HL-60 (cell line): ENCODE measurements at regions not wholly inside any gene's neighbourhood (a gene's known extent, or its start where the extent isn't known, plus 50 kb on each side); places are given as distances from the start of the nearest gene placed in this dataset.

Experiments used
- DNase-seq, 2 experiments: peaks; one replicate each; pipeline ENCODE4 v3.0.0-alpha.2; 2010 to 2020; ENCODE audit warnings: low read depth in 1 of 2, low spot score in 1 of 2
- H3K27ac ChIP-seq: fragments of 250-450 bp; sonication (Bioruptor Pico); replicated peaks from 2 replicates; pipeline ENCODE4 v1.5.1; 2020; ENCODE audit warnings: mild to moderate bottlenecking, moderate library complexity
- H3K27me3 ChIP-seq: fragments of 250-450 bp; sonication (Bioruptor Pico); 2 replicates; pipeline ENCODE4 v1.5.1; 2021; ENCODE audit warnings: mild to moderate bottlenecking, moderate library complexity; ENCODE audit not compliant: insufficient read depth, poor library complexity, severe bottlenecking
- H3K4me3 ChIP-seq: replicated peaks from 2 replicates; pipeline ENCODE4 v1.5.1; 2011; ENCODE audit warnings: mild to moderate bottlenecking, control low read depth, low read length; ENCODE audit not compliant: insufficient read depth
- GABPA ChIP-seq: IDR thresholded peaks from 2 replicates; pipeline ENCODE4 v1.6.1; 2012; ENCODE audit warnings: low read depth
- POLR2AphosphoS5 ChIP-seq: IDR thresholded peaks from 2 replicates; pipeline ENCODE4 v1.6.1; 2012; ENCODE audit warnings: low read depth
- SPI1 ChIP-seq: IDR thresholded peaks from 2 replicates; pipeline ENCODE4 v1.6.1; 2012; ENCODE audit warnings: low read depth, mild to moderate bottlenecking, borderline replicate concordance
- TF ChIP-seq, protein P1 (sequence below): IDR thresholded peaks from one replicate; pipeline ENCODE4 v1.5.1; 2011; ENCODE audit warnings: low read length, control low read depth, inconsistent platforms; ENCODE audit not compliant: insufficient read depth
- TF ChIP-seq, protein P2 (sequence below): IDR thresholded peaks from 2 replicates; pipeline ENCODE4 v1.6.1; 2012; ENCODE audit warnings: low read depth; ENCODE audit not compliant: insufficient replicate concordance

DNA sequence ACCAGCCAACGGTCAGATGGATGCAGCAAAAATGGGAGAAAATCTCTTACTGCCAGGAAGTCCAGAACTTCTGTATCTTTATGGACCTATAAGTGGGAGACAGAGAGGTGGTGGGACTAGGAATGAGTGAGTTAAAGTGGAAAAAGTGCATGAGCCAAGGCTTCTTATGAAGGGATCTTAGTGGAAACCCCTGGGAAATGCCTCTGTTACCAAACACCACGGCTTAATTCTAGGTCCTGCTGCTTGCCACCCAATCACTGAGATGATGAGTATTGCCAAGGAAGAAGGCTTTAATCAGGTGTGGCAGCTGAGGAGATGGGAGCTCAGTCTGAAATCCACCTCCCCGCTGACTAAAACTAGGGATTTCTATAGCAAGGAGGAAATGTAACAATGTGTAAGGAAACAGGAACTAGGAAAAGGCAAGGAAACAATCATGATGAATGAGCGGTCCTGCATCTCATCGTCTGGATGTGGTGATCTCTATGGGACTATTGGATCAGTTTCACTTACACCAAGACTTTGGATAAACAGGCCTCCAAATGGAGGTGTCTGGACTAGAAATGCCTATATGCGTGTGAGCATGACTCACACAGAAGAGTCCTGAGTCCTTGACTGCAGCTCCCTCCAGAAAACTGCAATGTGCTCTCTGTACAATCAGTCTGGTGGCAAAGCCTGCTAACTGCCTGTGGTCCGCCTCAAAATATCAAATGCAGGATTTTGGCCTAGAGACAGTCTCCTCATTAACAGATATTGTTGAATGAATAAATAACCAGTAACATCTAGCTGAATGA is 98.2 kb upstream of the PRR16 start:
- H3K27me3 ChIP-seq = no peaks in the 10 kb centered on the region
- TF ChIP-seq POLR2AphosphoS5 = no peak
- TF ChIP-seq GABPA = no peak
- TF ChIP-seq, protein P1, sequence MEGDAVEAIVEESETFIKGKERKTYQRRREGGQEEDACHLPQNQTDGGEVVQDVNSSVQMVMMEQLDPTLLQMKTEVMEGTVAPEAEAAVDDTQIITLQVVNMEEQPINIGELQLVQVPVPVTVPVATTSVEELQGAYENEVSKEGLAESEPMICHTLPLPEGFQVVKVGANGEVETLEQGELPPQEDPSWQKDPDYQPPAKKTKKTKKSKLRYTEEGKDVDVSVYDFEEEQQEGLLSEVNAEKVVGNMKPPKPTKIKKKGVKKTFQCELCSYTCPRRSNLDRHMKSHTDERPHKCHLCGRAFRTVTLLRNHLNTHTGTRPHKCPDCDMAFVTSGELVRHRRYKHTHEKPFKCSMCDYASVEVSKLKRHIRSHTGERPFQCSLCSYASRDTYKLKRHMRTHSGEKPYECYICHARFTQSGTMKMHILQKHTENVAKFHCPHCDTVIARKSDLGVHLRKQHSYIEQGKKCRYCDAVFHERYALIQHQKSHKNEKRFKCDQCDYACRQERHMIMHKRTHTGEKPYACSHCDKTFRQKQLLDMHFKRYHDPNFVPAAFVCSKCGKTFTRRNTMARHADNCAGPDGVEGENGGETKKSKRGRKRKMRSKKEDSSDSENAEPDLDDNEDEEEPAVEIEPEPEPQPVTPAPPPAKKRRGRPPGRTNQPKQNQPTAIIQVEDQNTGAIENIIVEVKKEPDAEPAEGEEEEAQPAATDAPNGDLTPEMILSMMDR = no peak
- no peak for TF ChIP-seq SPI1
- TF ChIP-seq, protein P2, sequence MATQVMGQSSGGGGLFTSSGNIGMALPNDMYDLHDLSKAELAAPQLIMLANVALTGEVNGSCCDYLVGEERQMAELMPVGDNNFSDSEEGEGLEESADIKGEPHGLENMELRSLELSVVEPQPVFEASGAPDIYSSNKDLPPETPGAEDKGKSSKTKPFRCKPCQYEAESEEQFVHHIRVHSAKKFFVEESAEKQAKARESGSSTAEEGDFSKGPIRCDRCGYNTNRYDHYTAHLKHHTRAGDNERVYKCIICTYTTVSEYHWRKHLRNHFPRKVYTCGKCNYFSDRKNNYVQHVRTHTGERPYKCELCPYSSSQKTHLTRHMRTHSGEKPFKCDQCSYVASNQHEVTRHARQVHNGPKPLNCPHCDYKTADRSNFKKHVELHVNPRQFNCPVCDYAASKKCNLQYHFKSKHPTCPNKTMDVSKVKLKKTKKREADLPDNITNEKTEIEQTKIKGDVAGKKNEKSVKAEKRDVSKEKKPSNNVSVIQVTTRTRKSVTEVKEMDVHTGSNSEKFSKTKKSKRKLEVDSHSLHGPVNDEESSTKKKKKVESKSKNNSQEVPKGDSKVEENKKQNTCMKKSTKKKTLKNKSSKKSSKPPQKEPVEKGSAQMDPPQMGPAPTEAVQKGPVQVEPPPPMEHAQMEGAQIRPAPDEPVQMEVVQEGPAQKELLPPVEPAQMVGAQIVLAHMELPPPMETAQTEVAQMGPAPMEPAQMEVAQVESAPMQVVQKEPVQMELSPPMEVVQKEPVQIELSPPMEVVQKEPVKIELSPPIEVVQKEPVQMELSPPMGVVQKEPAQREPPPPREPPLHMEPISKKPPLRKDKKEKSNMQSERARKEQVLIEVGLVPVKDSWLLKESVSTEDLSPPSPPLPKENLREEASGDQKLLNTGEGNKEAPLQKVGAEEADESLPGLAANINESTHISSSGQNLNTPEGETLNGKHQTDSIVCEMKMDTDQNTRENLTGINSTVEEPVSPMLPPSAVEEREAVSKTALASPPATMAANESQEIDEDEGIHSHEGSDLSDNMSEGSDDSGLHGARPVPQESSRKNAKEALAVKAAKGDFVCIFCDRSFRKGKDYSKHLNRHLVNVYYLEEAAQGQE = no peak
- DNase-seq = no peak

DNA sequence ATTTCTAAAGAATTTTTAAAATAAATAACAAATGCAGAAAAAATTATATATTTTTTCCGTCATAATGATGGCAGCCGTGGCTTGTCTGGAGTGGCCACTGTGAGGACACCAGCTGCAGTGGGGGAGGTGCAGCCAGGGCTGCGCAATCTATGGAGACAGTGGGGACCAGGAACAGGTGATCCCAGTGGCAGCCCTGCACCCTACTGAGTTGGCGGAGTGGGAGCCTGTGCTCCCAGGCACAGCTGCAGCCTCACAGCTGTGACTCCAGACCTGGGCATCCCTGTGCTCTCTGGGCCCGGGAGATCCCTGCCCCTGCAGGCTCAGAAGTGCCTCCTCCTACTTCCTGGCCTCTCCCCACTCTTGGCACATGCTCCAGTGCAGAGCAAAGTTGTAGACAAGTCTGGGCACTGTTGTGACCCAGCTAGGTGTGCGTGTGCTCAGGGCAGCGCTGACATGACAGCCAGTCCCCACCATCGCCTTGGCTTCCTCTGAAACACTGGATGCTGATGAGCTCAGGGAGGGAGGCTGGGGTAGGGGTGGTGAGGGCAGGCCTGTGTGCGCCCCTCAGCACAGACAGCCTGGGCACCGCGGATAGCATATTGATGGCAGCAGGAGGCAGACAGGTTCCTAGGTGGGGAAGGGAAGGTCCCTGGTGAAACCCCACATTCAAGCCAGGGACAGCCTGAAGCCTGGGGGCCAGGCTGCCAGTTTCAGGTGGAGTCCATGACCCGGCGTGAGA is 96.0 kb upstream of the PRR16 start:
- TF ChIP-seq SPI1 (no peak), POLR2AphosphoS5 (no peak), GABPA (no peak)
- TF ChIP-seq, protein P1 = no peak
- TF ChIP-seq, protein P2 = no peak
- DNase-seq = no peak

More for the DNA sequence above, 98.2 kb upstream of the PRR16 start:
- Histone ChIP-seq H3K27ac (no peak overlapping the region), H3K4me3 (no peak overlapping the region)

DNA sequence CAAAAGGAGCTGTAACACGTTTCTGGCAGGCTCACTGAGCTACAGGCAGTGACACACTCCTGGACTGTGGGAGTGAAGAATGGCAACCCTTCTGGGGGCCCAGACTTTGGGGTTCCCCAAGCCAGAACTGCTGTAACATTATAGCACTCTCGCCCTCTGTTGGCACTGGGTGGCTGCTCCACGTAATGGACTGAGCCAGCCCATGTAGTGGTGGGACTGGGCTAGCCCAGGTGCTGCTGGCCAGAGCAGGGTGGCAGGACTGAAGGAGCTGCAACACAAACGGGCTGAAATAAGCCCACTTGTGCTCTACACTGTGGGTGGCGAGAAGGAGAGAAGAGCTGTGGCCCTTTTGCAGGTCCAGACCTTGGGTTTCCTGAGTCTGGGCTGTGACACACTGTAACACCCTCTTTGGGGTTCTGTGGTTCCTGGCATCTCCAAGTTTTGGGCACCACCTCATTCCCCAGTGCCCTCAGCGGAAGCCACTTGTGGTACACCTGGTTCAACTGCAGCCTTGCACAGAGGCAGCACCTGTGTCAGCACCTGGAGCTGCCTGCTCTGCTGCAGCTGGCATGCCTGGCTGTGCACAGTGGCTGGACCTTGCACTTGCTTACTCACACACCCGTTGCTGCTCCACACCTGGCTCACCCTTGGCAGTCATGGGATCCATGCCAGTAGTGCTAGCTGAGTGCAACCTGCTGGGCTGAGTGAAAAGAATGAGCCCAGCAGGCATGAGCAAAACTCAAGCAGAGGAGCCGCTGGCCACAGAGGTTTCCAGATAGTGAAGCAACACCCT is 95.0 kb upstream of the PRR16 start:
- no peak overlapping the region for H3K4me3 ChIP-seq
- DNase-seq = no peak
- TF ChIP-seq GABPA = no peak
- TF ChIP-seq, protein P1 = no peak
- H3K27me3 ChIP-seq = no peaks in the 10 kb centered on the region
- H3K27ac ChIP-seq = no peak overlapping the region

More for the DNA sequence above, 96.0 kb upstream of the PRR16 start:
- Histone ChIP-seq H3K27ac (no peak overlapping the region), H3K27me3 (no peaks in the 10 kb centered on the region), H3K4me3 (no peak overlapping the region)
